HCT116 (cell line): ENCODE measurements at regions not wholly inside any gene's neighbourhood (a gene's known extent, or its start where the extent isn't known, plus 50 kb on each side); places are given as distances from the start of the nearest gene placed in this dataset.

Experiments
- ATAC-seq: fragments of 200-7000 bp; cut with Tn5 transposase; 2 replicates; pipeline ENCODE4 v1.9.1; 2020; ENCODE audit warnings: mild to moderate bottlenecking, moderate library complexity
- BruUV-seq: library from RNA; stranded (reverse); fragments of 400-500 nt; replicated peaks from 2 replicates; lab custom pipeline; 2021; lab: Mats Ljungman, UMichigan
- CTCF ChIA-PET: fragments of 300-600 bp; sonication (Branson Sonifier 250); formaldehyde crosslinking; loops from one replicate; lab custom pipeline; 2021; ENCODE audit warnings: antibody characterized with exemption; lab: Charles Lee
- POLR2A ChIA-PET: fragments of 300-600, 350-600 bp; sonication (Branson Sonifier 250); formaldehyde crosslinking; loops from one replicate; lab custom pipeline; 2021; ENCODE audit warnings: antibody characterized with exemption; lab: Charles Lee
- RAD21 ChIA-PET, 2 experiments: fragments of 300-600 bp; sonication (Branson Sonifier 250); formaldehyde crosslinking; loops; one replicate each; lab custom pipeline; 2023; ENCODE audit warnings: low total read pairs in 2 of 2; ENCODE audit not compliant: uncharacterized antibody in 2 of 2, unreplicated experiment in 2 of 2, low non-redundant PET in 1 of 2; lab: Charles Lee
- DNase-seq: peaks from one replicate; pipeline ENCODE4 v3.0.0-alpha.2; 2010; ENCODE audit warnings: low read depth, low spot score
- H2AFZ ChIP-seq: fragments of 200-600 bp; shearing (Covaris generic), sonication (generic); 2 replicates; pipeline ENCODE4 v1.6.1; 2017; ENCODE audit warnings: low read depth, mixed run types, mixed read lengths, antibody characterized with exemption, low read length; ENCODE audit not compliant: poor library complexity, severe bottlenecking
- H3K27ac ChIP-seq: 2 replicates; pipeline ENCODE4 v1.5.1; 2012; ENCODE audit warnings: low read depth, low read length
- H3K27me3 ChIP-seq: fragments of 200-600 bp; sonication (generic); 2 replicates; pipeline ENCODE4 v1.6.1; 2016; ENCODE audit warnings: mixed run types, low read length, mixed read lengths; ENCODE audit not compliant: insufficient read depth
- H3K36me3 ChIP-seq, 2 experiments: fragments of 200-500 bp in 1 of 2; fragments of 200-600 bp in 1 of 2; sonication (Bioruptor generic) in 1 of 2; sonication (generic) in 1 of 2; 2 replicates each; pipeline versions ENCODE4 v1.5.1 to v1.6.1; 2014 to 2016; ENCODE audit warnings: low read length in 2 of 2, inconsistent platforms in 1 of 2, mixed read lengths in 1 of 2, mixed run types in 1 of 2; ENCODE audit not compliant: insufficient read depth in 2 of 2, control insufficient read depth in 1 of 2
- H3K4me1 ChIP-seq, 2 experiments: fragments of 200-600 bp in 1 of 2; sonication (generic) in 1 of 2; 2 replicates each; pipeline versions ENCODE4 v1.5.1 to v1.6.1; 2012 to 2017; ENCODE audit warnings: low read length in 2 of 2, inconsistent platforms in 1 of 2, mild to moderate bottlenecking in 1 of 2, mixed read lengths in 1 of 2, mixed run types in 1 of 2, moderate library complexity in 1 of 2; ENCODE audit not compliant: insufficient read depth in 2 of 2, control insufficient read depth in 1 of 2
- H3K4me2 ChIP-seq: fragments of 200-600 bp; sonication (generic); 2 replicates; pipeline ENCODE4 v1.6.1; 2017; ENCODE audit warnings: mixed run types, low read length, mixed read lengths
- H3K4me3 ChIP-seq, 2 experiments: fragments of 200-600 bp in 1 of 2; sonication (generic) in 1 of 2; replicated peaks in 1 of 2; 2 replicates each; pipeline ENCODE4 v1.5.1; 2011 to 2016; ENCODE audit warnings: low read length in 2 of 2, control low read depth in 1 of 2, low read depth in 1 of 2, mild to moderate bottlenecking in 1 of 2, mixed read lengths in 1 of 2, mixed run types in 1 of 2
- H3K79me2 ChIP-seq: fragments of 200-600 bp; sonication (generic); 2 replicates; pipeline ENCODE4 v1.6.1; 2017; ENCODE audit warnings: mild to moderate bottlenecking, mixed run types, low read length, moderate library complexity, mixed read lengths; ENCODE audit not compliant: insufficient read depth
- H3K9ac ChIP-seq: fragments of 200-600 bp; sonication (generic); 2 replicates; pipeline ENCODE4 v1.6.1; 2016; ENCODE audit warnings: low read length, mixed read lengths
- H3K9me2 ChIP-seq: fragments of 200-600 bp; sonication (generic), shearing (Covaris generic); 2 replicates; pipeline ENCODE4 v1.6.1; 2017; ENCODE audit warnings: mixed run types, mild to moderate bottlenecking, moderate library complexity; ENCODE audit not compliant: insufficient read depth
- H3K9me3 ChIP-seq, 2 experiments: fragments of 200-500 bp in 1 of 2; fragments of 200-600 bp in 1 of 2; sonication (Bioruptor generic) in 1 of 2; sonication (generic) in 1 of 2; 2 replicates each; pipeline ENCODE4 v1.6.1; 2014 to 2017; ENCODE audit warnings: low read length in 2 of 2, mixed read lengths in 2 of 2, inconsistent platforms in 1 of 2, low read depth in 1 of 2, mild to moderate bottlenecking in 1 of 2, mixed run types in 1 of 2, moderate library complexity in 1 of 2; ENCODE audit not compliant: control insufficient read depth in 1 of 2, insufficient read depth in 1 of 2
- H4K20me1 ChIP-seq: fragments of 200-600 bp; sonication (generic), shearing (Covaris generic); 2 replicates; pipeline ENCODE4 v1.6.1; 2017; ENCODE audit warnings: mixed run types, mild to moderate bottlenecking, moderate library complexity; ENCODE audit not compliant: insufficient read depth
- FOSL1 ChIP-seq: IDR thresholded peaks from 2 replicates; pipeline ENCODE4 v1.6.1; 2012; ENCODE audit warnings: low read depth
- MAX ChIP-seq: IDR thresholded peaks from 2 replicates; pipeline ENCODE4 v1.6.1; 2012
- RAD21 ChIP-seq: IDR thresholded peaks from 2 replicates; pipeline ENCODE4 v1.6.1; 2012; ENCODE audit warnings: low read depth, mild to moderate bottlenecking
- REST ChIP-seq: IDR thresholded peaks from 2 replicates; pipeline ENCODE4 v1.6.1; 2012; ENCODE audit warnings: low read depth
- SIN3A ChIP-seq: IDR thresholded peaks from 2 replicates; pipeline ENCODE4 v1.6.1; 2012; ENCODE audit warnings: low read depth
- ZBTB33 ChIP-seq: IDR thresholded peaks from 2 replicates; pipeline ENCODE4 v1.6.1; 2011; ENCODE audit warnings: mild to moderate bottlenecking, low read length, moderate library complexity; ENCODE audit not compliant: insufficient replicate concordance; ENCODE audit errors: extremely low read depth
- intact Hi-C: fragments of 100-400 bp; cut with micrococcal nuclease; formaldehyde crosslinking; loops from 2 replicates; pipeline ENCODE4 v1.10.0; 2022

- ChIA-PET POLR2A (no interaction called here), RAD21 (no interaction called here)
- DNase-seq (no peak), ATAC-seq (no peak)
- H3K27ac ChIP-seq = no peak overlapping the region
- no peaks in the 10 kb centered on the region; a peak in 1 of 4 replicates for H3K36me3 ChIP-seq
- H3K4me2 ChIP-seq = no peak overlapping the region
- no peaks in the 10 kb centered on the region for H3K27me3 ChIP-seq
- H4K20me1 ChIP-seq = no peaks in the 10 kb centered on the region
- BruUV-seq = no TSS peak
- H3K9me3 ChIP-seq = no peaks in the 10 kb centered on the region
- no peaks in the 10 kb centered on the region for H3K4me1 ChIP-seq
- H3K9ac ChIP-seq = no peak overlapping the region
- no peak overlapping the region for H3K4me3 ChIP-seq
- no peaks in the 10 kb centered on the region for H3K9me2 ChIP-seq
- intact Hi-C loops = no loop called here
- no peaks in the 10 kb centered on the region for H3K79me2 ChIP-seq
- TF ChIP-seq MAX (no peak), SIN3A (no peak), FOSL1 (no peak), ZBTB33 (no peak), RAD21 (no peak), REST (no peak)
- TF ChIP-seq, all 23 proteins: peak for 0
- H2AFZ ChIP-seq = no peak overlapping the region
- CTCF ChIA-PET = no interaction called here
Measured at GRCh38 chr2:59074071-59074470, 832.9 kb upstream of the FANCL start.
